Panc1 (cell line): ENCODE measurements at regions not wholly inside any gene's neighbourhood (a gene's known extent, or its start where the extent isn't known, plus 50 kb on each side); places are given as distances from the start of the nearest gene placed in this dataset.

Experiments
- ATAC-seq: fragments of 200-7000 bp; cut with Tn5 transposase; 2 replicates; pipeline ENCODE4 v1.9.1; 2020; ENCODE audit warnings: mild to moderate bottlenecking, moderate library complexity
- BruUV-seq: library from RNA; stranded (reverse); fragments of 400-500 nt; replicated peaks from 2 replicates; lab custom pipeline; 2021; lab: Mats Ljungman, UMichigan
- CTCF ChIA-PET: fragments of 300-600 bp; sonication (Branson Sonifier 250); formaldehyde crosslinking; loops from one replicate; lab custom pipeline; 2022; ENCODE audit warnings: antibody characterized with exemption; lab: Charles Lee
- POLR2A ChIA-PET: fragments of 300-600 bp; sonication (Branson Sonifier 250); formaldehyde crosslinking; loops from one replicate; lab custom pipeline; 2022; ENCODE audit warnings: antibody characterized with exemption; lab: Charles Lee
- DNase-seq: peaks from one replicate; pipeline ENCODE4 v3.0.0-alpha.2; 2010; ENCODE audit warnings: low read depth, low spot score
- H3K27ac ChIP-seq: 2 replicates; pipeline ENCODE4 v1.5.1; 2011; ENCODE audit warnings: mild to moderate bottlenecking, low read length, inconsistent platforms
- H3K27me3 ChIP-seq: fragments of 200-500 bp; sonication (Bioruptor generic); 2 replicates; pipeline ENCODE4 v1.6.0; 2014; ENCODE audit warnings: low read length, inconsistent platforms; ENCODE audit not compliant: control insufficient read depth, insufficient read depth
- H3K36me3 ChIP-seq: fragments of 200-500 bp; sonication (Bioruptor generic); 2 replicates; pipeline ENCODE4 v1.5.1; 2014; ENCODE audit warnings: inconsistent platforms, mild to moderate bottlenecking, low read length, moderate library complexity; ENCODE audit not compliant: control insufficient read depth, insufficient read depth
- H3K4me1 ChIP-seq: 2 replicates; pipeline ENCODE4 v1.5.1; 2011; ENCODE audit warnings: inconsistent platforms, mild to moderate bottlenecking, low read length, moderate library complexity; ENCODE audit not compliant: control insufficient read depth, insufficient read depth
- H3K4me3 ChIP-seq, 2 experiments: 2 replicates each; pipeline ENCODE4 v1.5.1; 2011 to 2012; ENCODE audit warnings: low read depth in 2 of 2, low read length in 2 of 2, mild to moderate bottlenecking in 2 of 2, inconsistent platforms in 1 of 2, moderate library complexity in 1 of 2
- H3K9me3 ChIP-seq: fragments of 200-500 bp; sonication (Bioruptor generic); 2 replicates; pipeline ENCODE4 v1.5.1; 2014; ENCODE audit warnings: low read depth, mild to moderate bottlenecking, inconsistent platforms, low read length, moderate library complexity; ENCODE audit not compliant: control insufficient read depth, insufficient read depth
- CTCF ChIP-seq: fragments of 450-650 bp; IDR thresholded peaks from 2 replicates; pipeline ENCODE4 v1.5.1; 2017; ENCODE audit warnings: mild to moderate bottlenecking
- POLR2AphosphoS5 ChIP-seq: IDR thresholded peaks from 2 replicates; pipeline ENCODE4 v1.6.1; 2012; ENCODE audit warnings: mild to moderate bottlenecking, low read depth, low read length, moderate library complexity
- SIN3A ChIP-seq: IDR thresholded peaks from 2 replicates; pipeline ENCODE4 v1.6.1; 2012; ENCODE audit warnings: low read depth, mild to moderate bottlenecking, low read length, moderate library complexity, borderline replicate concordance; ENCODE audit not compliant: insufficient read depth
- TCF7L2 ChIP-seq: IDR thresholded peaks from 2 replicates; pipeline ENCODE4 v1.6.1; 2011; ENCODE audit warnings: mild to moderate bottlenecking, low read depth, low read length, inconsistent platforms
- in situ Hi-C: cut with HindIII; loops from 2 replicates; pipeline ENCODE4 v1.10.0; 2016; ENCODE audit warnings: low sequenced_read_pairs, low pct_unique_long_range_greater_than_20kb
- intact Hi-C: fragments of 100-400 bp; cut with micrococcal nuclease; formaldehyde crosslinking; loops from one replicate; pipeline ENCODE4 v1.10.0; 2022; ENCODE audit not compliant: unreplicated experiment
- TF ChIP-seq, protein P1 (sequence below), 2 experiments: IDR thresholded peaks; 2 replicates each; pipeline ENCODE4 v1.6.1; 2011 to 2012; ENCODE audit warnings: low read depth in 2 of 2, control low read depth in 1 of 2, low read length in 1 of 2, mild to moderate bottlenecking in 1 of 2, moderate library complexity in 1 of 2; ENCODE audit not compliant: insufficient read depth in 1 of 2

GRCh38 chr12:88909510-88909909 lies 329.2 kb upstream of the KITLG start:
- ChIA-PET CTCF (no interaction called here), POLR2A (no interaction called here)
- Histone ChIP-seq H3K4me1 (no peaks in the 10 kb centered on the region), H3K9me3 (peaks cover 3% of the 10 kb centered on the region; the same call in 1 of the 2 replicates), H3K27ac (no peak overlapping the region), H3K36me3 (no peaks in the 10 kb centered on the region), H3K27me3 (no peaks in the 10 kb centered on the region), H3K4me3 (no peak overlapping the region)
- DNase-seq (no peak), ATAC-seq (no peak)
- no TSS peak for BruUV-seq
- intact Hi-C loops: no loop called here
- in situ Hi-C loops: no loop called here
- TF ChIP-seq, protein P1, sequence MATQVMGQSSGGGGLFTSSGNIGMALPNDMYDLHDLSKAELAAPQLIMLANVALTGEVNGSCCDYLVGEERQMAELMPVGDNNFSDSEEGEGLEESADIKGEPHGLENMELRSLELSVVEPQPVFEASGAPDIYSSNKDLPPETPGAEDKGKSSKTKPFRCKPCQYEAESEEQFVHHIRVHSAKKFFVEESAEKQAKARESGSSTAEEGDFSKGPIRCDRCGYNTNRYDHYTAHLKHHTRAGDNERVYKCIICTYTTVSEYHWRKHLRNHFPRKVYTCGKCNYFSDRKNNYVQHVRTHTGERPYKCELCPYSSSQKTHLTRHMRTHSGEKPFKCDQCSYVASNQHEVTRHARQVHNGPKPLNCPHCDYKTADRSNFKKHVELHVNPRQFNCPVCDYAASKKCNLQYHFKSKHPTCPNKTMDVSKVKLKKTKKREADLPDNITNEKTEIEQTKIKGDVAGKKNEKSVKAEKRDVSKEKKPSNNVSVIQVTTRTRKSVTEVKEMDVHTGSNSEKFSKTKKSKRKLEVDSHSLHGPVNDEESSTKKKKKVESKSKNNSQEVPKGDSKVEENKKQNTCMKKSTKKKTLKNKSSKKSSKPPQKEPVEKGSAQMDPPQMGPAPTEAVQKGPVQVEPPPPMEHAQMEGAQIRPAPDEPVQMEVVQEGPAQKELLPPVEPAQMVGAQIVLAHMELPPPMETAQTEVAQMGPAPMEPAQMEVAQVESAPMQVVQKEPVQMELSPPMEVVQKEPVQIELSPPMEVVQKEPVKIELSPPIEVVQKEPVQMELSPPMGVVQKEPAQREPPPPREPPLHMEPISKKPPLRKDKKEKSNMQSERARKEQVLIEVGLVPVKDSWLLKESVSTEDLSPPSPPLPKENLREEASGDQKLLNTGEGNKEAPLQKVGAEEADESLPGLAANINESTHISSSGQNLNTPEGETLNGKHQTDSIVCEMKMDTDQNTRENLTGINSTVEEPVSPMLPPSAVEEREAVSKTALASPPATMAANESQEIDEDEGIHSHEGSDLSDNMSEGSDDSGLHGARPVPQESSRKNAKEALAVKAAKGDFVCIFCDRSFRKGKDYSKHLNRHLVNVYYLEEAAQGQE (IDR thresholded peaks at IDR 0.05; ENCODE audit: insufficient read depth in 1 of 2, low read depth in 2 of 2, low read length in 1 of 2): no peak
- TF ChIP-seq POLR2AphosphoS5 (no peak), CTCF (no peak), TCF7L2 (no peak), SIN3A (no peak)

GRCh38 chr12:88908345-88908744 lies 328.1 kb upstream of the KITLG start:
- H3K36me3 ChIP-seq: no peaks in the 10 kb centered on the region
- ATAC-seq (no peak), DNase-seq (no peak)
- H3K4me3 ChIP-seq: no peak overlapping the region
- no peaks in the 10 kb centered on the region for H3K4me1 ChIP-seq
- ChIA-PET CTCF (no interaction called here), POLR2A (no interaction called here)
- intact Hi-C loops: no loop called here
- H3K27ac ChIP-seq: no peak overlapping the region
- H3K27me3 ChIP-seq: no peaks in the 10 kb centered on the region
- BruUV-seq: no TSS peak
- in situ Hi-C loops: no loop called here
- TF ChIP-seq, protein P1 (IDR thresholded peaks at IDR 0.05; ENCODE audit: insufficient read depth in 1 of 2, low read depth in 2 of 2, low read length in 1 of 2): no peak
- H3K9me3 ChIP-seq: peaks cover 2% of the 10 kb centered on the region; the same call in 1 of the 2 replicates
